GM18858 (cell line): ENCODE measurements at regions not wholly inside any gene's neighbourhood (a gene's known extent, or its start where the extent isn't known, plus 50 kb on each side); places are given as distances from the start of the nearest gene placed in this dataset.
"Not testable (repeated sequence)": the region's sequence is repeated elsewhere in the genome, so short reads cannot be mapped to it uniquely, and the experiment has no call there.

Experiments used
- ATAC-seq: cut with Tn5 transposase; IDR thresholded peaks from one replicate; pipeline ENCODE4 v1.9.1; 2021; ENCODE audit not compliant: unreplicated experiment

DNA sequence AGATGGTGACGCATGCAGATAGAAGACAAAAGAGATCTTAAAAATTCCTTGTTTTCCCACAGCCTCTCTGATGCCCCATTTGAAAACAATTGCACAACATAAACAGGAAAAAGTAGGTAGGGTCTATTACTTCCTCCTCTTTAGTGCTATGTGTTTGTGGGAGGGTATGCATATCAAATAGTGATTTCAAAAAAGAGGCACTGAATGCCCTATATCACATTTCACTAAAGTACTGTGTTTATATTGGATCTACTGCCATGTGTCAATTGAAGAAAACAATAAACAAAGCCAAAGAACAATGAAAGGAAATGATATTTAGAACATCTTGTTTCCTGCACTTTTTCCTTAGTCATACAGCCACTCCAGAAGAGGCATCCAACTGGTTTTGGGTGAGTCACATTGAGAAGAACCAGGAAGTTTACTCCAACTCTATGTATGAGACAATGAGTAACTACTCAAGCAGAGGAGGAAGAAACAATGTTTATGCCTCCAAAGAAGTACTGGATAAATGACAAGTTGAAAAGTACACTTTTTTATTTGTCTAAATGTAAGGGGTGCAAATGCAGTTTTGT, 583.6 kb downstream of the FBXO15 start:
- ATAC-seq = no peak

DNA sequence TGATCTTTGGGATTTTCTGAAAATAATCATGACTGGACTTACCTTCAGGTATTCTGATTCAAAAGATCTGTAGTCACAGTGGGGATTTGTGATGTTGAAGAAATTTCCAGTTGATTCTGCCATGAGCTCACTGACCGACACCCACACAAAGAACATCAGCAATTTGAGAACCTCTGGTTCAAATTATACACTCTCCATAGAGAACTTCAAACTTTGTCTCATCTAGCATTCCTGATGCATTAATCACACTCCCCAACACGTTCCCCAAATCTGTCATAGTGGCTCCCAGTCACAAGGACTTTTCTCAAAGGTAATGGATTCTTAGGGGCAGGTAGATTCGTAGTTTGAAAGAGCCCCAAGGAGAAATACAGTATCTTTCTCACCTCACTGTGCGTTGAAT, 584.3 kb downstream of the FBXO15 start:
- no peak for ATAC-seq

DNA sequence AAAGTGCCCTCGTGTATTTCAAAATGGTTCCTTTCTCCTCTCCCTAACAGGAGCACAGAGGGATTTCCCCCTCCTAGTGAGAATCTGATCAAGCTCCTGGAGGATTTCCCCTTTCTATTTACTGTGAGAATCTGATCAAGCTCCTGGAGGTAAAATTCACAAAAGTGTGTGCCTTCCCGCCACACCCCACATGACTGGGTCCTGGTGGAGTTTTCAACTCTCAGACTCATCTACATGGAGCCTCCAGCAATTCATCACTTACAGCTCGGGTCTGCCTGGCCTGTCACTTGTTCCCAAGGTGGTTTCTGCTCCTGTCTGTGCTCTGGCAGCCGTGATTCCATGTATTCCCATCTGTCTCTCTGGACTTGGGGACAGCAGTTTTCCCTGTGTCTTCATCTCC, 590.7 kb downstream of the FBXO15 start:
- no peak for ATAC-seq

DNA sequence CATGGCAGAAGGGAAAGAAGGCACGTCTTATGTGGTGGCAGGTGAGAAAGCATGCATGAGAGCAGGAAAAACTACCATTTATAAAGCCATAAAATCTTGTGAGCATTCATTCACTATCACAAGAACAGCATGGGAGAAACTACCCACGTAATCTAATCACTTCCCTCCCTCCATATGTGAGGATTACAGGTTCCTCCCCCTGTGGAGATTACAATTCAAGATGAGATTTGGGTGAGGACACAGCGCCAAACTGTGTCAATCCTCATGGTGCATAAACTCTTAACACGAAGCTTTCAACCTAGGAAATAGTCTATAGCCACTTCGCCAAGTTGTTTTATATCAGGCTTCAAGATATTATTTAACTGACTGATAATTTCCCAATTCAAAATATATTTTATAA, 595.5 kb downstream of the FBXO15 start:
- no peak for ATAC-seq

DNA sequence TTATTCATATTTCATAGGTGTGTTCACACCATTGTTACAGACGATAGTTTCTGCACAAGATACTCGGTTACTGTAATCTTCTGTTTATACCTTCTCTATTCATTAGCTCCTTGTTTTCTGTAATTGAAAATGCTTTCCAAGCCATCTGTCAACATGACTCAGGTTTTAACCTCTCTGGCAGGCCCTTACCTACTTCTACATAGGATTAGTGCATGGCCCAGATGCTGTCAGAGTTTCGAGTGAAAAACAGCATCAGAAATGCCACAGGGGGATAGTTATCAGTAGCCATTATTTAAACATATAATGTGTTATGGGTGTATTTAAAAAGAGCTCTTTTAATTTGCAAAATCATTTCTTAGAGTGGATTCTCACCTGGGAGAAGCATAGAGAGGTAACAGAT, 596.4 kb downstream of the FBXO15 start:
- ATAC-seq = no peak

DNA sequence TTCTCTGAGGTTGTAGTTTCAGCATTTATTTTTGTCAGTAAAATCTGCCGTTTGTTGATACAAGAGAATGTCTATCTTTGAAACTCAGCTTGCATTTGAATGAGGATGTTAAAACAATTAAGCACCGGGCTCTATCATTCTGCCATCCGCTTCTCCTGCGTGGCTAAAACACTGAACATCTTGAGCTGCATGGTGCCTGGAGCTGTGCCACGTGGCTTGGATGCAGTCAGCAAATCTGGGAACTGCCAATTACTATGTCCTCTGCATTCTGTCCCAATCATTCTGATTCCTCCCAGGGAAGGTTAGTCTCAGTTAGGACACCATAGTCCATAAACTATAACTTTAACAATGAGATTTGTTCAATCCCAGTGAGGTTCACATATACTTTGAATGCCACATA, 598.4 kb downstream of the FBXO15 start:
- no peak for ATAC-seq

DNA sequence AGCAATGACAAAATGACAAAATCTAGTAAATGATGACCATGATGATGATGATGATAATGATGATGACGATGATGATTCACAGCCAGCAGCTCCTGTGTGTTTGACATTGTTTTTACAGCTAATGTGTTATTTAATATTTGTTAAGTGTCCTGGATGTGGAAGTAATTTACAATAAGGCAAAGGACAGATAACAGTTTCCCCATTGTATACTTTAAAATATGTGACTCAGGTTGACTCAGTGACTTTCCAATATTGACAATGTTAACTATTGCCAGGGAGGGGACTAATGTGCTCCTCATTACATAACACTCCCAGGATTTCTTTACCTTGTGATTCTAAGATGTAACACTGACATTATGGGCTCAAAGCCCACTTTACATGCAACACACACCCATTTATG, 602.2 kb downstream of the FBXO15 start:
- no peak for ATAC-seq

DNA sequence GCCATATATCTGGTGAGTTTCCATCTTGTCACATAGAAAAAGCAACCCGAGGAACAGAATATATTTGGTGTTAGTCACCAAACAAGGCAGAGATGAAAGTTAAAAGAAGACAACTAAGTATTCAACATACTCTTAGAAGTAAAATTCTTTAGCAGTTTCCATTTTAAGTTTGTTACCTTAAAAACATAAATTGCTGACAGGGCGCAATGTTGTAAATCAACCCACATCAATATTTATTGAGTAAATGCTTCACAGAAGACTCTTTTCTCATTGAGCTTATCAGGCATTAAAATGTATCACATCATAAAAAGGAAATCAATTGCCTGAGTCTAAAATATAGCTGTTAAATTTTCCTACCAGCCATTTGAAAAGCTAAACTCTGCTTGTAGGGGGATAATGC, 603.0 kb downstream of the FBXO15 start:
- no peak for ATAC-seq

DNA sequence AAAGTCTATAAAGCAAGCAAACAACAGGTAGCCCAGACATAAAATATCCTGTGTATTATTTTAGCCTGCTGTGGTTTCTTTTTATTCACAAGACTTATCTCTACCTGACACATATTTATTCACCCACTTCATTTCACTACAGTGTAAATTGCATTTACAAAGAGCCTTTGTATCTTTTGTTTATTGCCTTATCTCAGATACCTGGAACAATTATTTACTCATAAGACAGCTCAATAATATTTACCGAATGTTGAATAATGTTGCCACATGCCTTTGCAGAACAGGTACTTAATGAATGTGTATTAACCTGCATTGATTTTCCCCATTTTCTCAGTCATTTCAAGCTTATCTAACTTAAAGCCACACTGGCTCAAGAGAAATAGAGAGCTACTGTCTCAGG, 603.6 kb downstream of the FBXO15 start:
- no peak for ATAC-seq

DNA sequence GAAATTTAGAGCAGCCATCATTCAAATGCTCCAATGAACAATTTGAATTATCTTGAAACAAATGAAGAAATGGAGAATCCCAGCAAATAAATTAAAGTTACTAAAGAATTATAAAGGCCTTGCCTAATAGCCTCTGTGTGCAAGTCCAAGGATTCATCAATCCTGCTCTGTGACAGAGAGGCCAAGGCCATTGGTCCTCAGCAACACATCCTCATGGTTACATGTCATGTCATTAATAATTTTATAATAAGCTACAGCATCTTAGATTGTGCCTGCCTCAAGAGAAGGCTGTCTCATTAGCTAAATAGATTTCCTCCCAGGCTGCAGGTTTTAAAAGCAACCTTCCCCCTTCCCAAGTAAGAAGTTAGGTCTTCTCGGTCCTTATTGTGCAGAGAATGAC, 611.6 kb downstream of the FBXO15 start:
- ATAC-seq = no peak

DNA sequence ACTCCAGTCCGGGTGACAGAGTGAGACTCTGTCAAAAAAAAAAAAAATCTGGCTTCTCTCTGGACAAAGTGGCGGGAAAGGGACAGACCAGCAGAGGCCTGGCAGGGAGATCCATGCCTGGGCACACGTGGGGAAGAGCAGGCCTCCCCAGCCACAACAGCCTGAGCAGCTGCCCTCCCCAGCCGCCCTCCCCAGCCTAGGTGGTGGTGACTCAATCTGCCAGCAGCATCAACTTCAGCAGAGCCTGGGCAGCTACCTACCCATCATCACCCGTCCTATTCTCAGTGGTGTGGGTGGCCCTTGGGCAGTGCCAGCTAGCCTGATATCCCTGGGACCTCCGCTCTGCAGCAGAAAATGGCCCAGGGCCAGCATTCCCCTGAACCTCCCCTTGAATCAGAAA, 612.4 kb downstream of the FBXO15 start:
- no peak for ATAC-seq

DNA sequence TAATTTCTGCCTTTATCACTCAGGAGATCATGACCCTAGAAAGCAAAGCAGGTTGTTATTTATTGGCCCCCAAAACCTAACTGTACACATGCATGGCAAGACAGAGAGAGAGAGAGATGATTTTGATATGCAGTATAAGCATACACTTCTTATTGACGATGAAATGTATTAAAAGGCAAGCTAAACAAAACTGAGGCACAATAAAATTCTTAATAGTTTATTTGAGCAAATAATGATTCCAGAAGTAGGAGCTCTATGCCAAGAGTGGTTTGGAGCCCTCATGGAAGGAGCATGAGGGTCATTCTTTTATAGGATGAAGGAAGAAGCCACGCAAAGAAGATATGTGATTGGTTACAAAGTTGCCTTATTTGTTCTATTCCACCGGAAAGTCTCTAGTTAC, 616.0 kb downstream of the FBXO15 start:
- no peak for ATAC-seq

DNA sequence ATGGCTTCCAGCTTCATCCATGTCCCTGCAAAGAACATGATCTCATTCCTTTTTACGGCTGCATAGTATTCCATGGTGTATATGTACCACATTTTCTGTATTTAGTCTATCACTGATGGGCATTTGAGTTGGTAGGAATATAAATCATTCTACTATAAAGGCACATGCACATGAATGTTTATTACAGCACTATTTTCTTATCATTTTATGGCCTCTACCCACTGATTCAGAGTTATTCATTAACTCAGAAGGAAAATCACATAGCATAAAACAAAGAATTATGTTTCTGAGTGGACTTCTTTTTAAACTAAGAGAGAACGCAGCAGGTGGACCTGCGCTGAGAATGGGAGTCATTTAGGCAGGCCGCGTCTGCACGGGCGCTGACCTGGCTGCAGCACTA, 619.6 kb downstream of the FBXO15 start:
- no peak for ATAC-seq

DNA sequence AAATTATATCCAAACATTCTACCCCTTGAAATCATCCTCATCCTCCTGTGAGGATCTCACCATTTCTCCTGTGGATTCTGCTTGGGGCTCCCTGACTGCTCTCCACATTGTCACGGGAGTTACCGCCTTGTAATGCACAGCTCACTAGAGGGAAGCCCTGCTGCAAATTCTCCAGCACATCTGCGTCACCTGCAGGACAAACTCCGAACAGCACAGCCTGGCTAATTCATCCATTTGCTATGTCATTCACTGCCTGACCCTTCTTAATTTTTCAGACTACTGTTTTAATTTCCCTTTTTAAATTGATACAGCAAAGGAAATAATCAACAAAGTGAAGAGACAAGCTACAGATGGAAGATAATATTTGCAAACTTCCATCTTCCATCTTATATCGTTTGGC, 627.4 kb downstream of the FBXO15 start:
- no peak for ATAC-seq

DNA sequence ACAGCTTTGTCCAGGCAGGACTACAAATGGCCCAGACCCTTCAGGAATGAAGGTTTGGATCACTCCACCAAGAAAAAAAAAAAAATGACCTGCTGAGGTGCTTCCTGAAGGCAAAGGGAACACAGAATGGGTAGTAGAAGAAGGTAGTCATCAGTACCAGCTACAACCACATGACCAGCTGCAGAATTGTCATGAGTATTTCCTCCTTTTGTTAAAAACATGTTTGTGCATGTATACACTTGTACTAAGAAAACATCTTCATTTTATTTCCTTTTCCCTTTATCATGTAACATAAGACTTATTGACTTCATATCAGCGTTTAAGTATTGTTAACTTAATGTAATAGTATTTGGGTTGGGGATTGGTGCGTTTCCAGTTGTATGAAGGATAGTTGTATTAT, 631.6 kb downstream of the FBXO15 start:
- ATAC-seq = not testable (repeated sequence)

DNA sequence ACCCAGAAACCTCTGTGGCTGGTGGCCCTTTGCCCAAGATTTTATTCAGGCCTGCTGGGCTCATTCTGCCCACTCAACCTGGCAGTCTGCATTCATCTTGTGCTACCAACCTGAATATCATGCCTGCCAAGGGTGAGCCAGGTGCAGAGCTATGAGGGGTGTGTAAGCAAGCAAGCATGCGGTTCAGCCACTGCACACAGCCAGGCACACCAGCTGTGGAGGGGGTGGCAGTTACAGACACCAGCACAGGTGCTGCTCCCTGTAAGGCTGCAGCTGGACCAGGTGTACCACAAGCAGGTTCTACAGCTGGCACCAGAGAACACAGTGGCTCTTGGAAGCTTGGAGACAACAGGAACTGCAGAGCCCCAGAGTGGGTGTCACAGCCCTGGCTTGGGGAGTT, 633.2 kb downstream of the FBXO15 start:
- no peak for ATAC-seq

DNA sequence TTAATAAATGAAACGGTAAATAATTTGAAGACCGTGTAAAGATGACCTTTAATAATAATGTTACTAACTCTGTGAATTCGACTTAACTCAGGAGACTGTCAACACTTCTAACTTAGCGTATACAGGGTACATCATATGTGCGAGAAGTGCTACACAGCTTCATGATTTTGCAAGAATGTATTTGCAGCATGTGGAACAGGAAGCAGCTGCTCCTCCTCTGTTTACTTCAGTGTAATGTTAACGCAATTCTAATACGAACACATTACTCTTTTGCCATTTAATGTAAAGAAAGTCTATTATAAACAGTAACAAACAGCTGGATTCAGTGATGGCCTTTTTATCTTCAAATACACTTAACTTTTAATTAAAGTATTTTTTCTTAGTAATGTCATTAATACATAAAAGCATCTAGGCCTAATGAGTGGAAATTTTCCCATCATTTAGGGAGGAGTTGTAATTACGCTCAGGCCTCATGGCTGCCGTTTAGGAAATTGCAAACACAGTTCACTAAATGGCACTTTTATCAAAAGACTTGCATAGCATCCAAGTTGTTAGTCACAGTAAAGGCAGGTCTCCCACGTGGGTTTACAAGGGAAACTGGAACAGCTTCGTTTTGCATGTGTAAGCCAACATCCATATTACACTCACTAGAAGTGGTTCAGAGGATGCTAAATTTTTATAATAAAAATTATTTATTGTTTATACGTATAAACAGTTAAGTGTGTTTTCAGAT, 635.7 kb downstream of the FBXO15 start:
- ATAC-seq = no peak

DNA sequence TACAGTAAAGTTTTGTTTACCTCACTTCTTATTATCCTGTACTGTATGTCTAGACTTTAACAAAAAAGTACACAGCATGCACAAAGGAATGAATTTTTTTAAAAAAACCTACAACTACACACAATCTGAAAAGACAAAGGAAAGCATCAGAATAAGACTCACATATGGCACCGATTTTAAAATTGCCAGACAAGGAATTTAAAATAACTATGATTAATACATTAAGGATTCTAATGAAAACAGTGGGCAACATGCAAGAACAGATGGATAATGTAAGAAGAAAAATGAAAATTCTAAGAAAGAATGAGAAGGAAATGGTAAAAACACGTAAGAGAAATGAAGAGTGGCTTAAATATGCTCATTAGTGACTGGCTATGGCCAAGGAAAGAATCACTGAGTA, 638.2 kb downstream of the FBXO15 start:
- ATAC-seq = no peak

DNA sequence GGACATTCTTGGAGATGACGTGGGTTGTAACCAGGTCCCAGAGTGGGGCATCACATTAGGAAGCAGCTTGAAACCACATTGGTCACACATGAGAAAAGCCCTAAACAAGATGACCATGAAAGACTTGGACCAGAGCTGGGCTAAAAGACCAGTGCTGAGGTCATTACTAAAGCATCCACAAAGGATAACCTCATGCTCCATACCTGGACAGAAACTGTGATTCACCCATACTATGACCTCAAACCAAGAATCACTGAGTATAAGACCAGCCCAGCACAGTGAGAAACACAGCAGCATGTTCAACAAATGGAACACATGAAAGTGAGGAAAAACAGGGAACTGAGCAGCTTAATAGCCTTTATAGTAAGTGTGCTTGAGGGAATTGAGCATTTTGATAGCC, 635.5 kb upstream of the NETO1 start:
- ATAC-seq = no peak

DNA sequence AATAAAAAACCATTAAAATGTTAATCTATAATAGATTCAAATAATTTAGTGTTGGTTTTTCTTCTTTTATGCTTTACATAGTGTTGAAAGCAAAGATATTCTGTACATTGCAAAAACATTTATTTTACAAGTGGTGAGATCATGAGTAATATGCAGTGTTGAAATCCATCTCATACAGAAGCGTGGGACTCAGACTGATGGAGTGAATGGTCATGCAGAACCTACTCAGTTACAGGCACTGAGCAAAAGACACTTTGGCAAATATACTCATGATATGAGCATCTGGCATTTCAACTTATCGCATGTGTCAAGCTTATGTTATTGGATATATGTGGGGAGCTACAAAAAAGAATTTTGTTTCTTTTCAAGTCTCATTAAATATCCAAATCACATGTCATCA, 620.2 kb upstream of the NETO1 start:
- no peak for ATAC-seq

DNA sequence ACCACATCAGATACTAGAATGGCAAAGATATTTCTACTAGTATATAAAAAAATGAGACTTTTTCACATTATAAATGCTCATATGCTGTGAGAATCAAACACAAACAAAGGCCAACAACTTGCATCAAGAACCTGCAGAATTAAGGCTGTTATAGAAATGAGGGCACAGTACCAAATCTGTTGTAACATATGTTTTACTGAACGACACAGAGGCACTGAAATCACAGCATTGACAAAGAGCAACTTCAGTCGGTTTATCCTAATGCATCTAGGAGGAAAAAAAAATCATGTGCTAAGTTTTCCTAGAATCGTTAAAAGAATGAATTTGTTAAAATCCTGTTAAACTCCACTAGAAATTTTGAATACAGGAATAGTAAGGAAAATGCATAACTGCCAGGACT, 617.4 kb upstream of the NETO1 start:
- ATAC-seq = no peak

DNA sequence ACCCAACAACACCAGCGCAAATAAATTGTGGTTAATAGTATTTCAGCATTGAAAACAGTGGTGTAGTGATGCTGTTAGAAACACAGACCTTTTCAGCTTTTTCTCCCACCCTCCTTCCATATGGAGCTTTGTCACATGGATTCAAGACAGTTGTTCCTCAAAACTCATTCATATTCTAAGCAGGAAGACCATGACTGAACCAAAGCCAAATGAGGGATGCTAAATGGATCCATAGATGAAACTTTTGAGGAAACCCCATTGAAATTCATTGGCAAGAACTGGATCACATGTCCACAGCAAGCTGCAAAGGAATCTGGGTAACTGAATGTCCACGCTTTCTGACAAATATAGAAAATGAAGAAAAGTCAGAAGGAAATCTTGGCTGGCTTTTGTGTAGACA, 615.1 kb upstream of the NETO1 start:
- ATAC-seq = no peak

DNA sequence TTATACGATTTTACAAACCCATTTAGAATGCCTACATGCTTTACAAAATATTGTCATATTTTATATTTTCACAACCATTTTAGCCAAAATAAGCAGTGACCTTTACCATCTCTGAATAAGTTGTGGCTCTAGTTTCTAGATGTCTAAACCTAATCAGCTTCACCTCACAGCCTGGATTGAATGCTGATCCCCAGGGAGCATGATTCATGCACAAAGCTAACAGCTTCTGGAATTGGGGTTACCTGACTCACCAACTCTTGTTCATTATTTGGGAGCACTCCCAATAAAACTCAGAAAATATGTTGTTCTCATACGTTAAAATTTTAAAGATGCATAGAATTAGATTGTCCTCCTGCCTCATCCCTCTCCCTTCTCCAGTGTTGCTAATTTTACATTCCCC, 611.7 kb upstream of the NETO1 start:
- ATAC-seq = no peak
